ENCODE measurements at regions not wholly inside any gene's neighbourhood (a gene's known extent, or its start where the extent isn't known, plus 50 kb on each side); places are given as distances from the start of the nearest gene placed in this dataset.
"Not testable (repeated sequence)": the region's sequence is repeated elsewhere in the genome, so short reads cannot be mapped to it uniquely, and the experiment has no call there.

DNA sequence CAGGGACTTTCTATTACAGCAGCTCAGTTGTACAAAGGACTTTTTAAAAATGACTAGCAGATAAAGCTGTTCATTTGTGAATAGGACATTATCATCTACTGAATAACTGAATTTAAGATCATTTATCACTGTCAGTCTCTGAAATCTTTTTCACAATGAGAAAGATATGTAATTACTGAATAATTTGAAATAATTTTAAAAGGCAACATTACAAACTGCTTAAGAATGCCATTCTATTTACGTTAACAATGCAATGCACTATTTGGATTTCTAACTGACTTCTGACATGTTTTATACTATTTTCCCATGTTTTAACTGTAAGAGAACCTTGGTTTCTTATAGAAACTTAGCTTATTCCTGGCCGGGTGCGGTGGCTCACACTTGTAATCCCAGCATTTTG, 2033.0 kb upstream of the PCDH20 start:
- no peak for DNase-seq (ENCODE audit: low spot score)
- ATAC-seq (ENCODE audit: insufficient number of reproducible peaks, low FRiP score, low read depth), result no peak
- Histone ChIP-seq H3K9me3 (no peaks in the 10 kb centered on the region), H3K36me3 (no peaks in the 10 kb centered on the region), H3K4me3 (no peak overlapping the region), H3K27ac (no peak overlapping the region), H3K4me1 (ENCODE audit: control insufficient read depth in 1 of 2, low read depth in 2 of 2) (no peaks in the 10 kb centered on the region), H3K27me3 (replicated peaks; ENCODE audit: insufficient read depth) (no peaks in the 10 kb centered on the region)
- TF ChIP-seq CTCF (IDR thresholded peaks at IDR 0.05), result no peak

DNA sequence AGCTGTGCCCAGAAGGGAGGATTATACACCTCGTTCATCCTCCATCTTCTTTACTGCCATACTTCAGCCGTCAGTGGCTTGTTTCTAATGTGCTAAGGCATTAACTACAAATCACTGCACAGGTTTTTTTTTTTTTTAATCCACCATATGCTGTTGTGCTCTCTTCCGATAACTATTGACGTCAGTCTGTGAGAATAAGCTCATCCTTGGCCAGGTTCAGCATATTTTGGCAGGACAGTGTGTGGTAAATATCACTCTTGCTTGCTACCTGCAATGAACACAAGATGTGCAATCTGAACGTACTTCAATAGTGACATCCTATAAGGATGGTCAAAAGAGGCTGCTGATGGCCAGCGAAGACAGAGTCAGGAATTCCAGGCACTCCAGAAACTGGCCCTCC, 2030.7 kb upstream of the PCDH20 start:
- Histone ChIP-seq H3K27me3 (replicated peaks; ENCODE audit: insufficient read depth) (no peaks in the 10 kb centered on the region), H3K36me3 (no peaks in the 10 kb centered on the region), H3K27ac (no peak overlapping the region), H3K4me3 (no peak overlapping the region), H3K4me1 (ENCODE audit: control insufficient read depth in 1 of 2, low read depth in 2 of 2) (no peaks in the 10 kb centered on the region), H3K9me3 (no peaks in the 10 kb centered on the region)
- ATAC-seq (ENCODE audit: insufficient number of reproducible peaks, low FRiP score, low read depth), result no peak
- no peak for DNase-seq (ENCODE audit: low spot score)
- TF ChIP-seq CTCF (IDR thresholded peaks at IDR 0.05), result no peak

GRCh38 chr13:63444225-63444624, 2028.6 kb upstream of the PCDH20 start:
- not testable (repeated sequence) for H3K9me3 ChIP-seq; ATAC-seq (ENCODE audit: insufficient number of reproducible peaks, low FRiP score, low read depth)

GRCh38 chr13:63438951-63439350, 2023.3 kb upstream of the PCDH20 start:
- H3K4me3 ChIP-seq, result no peak overlapping the region
- DNase-seq (ENCODE audit: low spot score), result no peak
- H3K27ac ChIP-seq, result no peak overlapping the region
- no peaks in the 10 kb centered on the region for H3K9me3 ChIP-seq
- no peak for ATAC-seq (ENCODE audit: insufficient number of reproducible peaks, low FRiP score, low read depth)
- no peaks in the 10 kb centered on the region for H3K27me3 ChIP-seq (replicated peaks; ENCODE audit: insufficient read depth)
- no peaks in the 10 kb centered on the region for H3K36me3 ChIP-seq
- no peak for TF ChIP-seq CTCF (IDR thresholded peaks at IDR 0.05)
- H3K4me1 ChIP-seq (ENCODE audit: control insufficient read depth in 1 of 2, low read depth in 2 of 2), result no peaks in the 10 kb centered on the region

More at GRCh38 chr13:63444225-63444624, 2028.6 kb upstream of the PCDH20 start:
- not testable (repeated sequence) for H3K36me3 ChIP-seq; H3K27me3 ChIP-seq (replicated peaks; ENCODE audit: insufficient read depth); H3K4me3 ChIP-seq; H3K27ac ChIP-seq; DNase-seq (ENCODE audit: low spot score); H3K4me1 ChIP-seq (ENCODE audit: control insufficient read depth in 1 of 2, low read depth in 2 of 2)

DNA sequence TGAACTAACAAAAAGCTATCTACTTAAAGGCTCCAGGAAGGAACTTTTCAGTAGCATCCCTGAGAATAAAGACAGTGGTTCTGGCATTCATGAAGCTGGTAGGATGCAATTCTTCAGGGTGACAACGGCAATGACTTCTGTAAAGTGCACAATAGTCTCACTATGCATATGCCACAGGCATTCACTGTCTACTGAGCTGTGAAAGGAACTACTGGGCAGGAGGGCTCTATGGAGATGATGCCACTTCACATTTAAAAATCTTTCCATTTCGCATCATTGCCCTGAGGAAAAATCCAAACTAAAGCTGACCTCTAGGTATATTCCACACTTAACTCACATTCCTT, 2020.6 kb upstream of the PCDH20 start:
- H3K36me3 ChIP-seq, result no peaks in the 10 kb centered on the region
- no peak for TF ChIP-seq CTCF (IDR thresholded peaks at IDR 0.05)
- no peaks in the 10 kb centered on the region for H3K4me1 ChIP-seq (ENCODE audit: control insufficient read depth in 1 of 2, low read depth in 2 of 2)
- DNase-seq (ENCODE audit: low spot score), result no peak
- H3K27ac ChIP-seq, result no peak overlapping the region
- no peaks in the 10 kb centered on the region for H3K27me3 ChIP-seq (replicated peaks; ENCODE audit: insufficient read depth)
- no peak for ATAC-seq (ENCODE audit: insufficient number of reproducible peaks, low FRiP score, low read depth)
- H3K9me3 ChIP-seq, result no peaks in the 10 kb centered on the region
- H3K4me3 ChIP-seq, result no peak overlapping the region

- ATAC-seq (ENCODE audit: insufficient number of reproducible peaks, low FRiP score, low read depth) (no peak), DNase-seq (ENCODE audit: low spot score) (no peak)
- no peak for TF ChIP-seq CTCF (IDR thresholded peaks at IDR 0.05)
- no peak overlapping the region for H3K27ac ChIP-seq
- H3K4me3 ChIP-seq, result no peak overlapping the region
- H3K4me1 ChIP-seq (ENCODE audit: control insufficient read depth in 1 of 2, low read depth in 2 of 2), result no peaks in the 10 kb centered on the region
- H3K36me3 ChIP-seq, result no peaks in the 10 kb centered on the region
- no peaks in the 10 kb centered on the region for H3K9me3 ChIP-seq
- no peaks in the 10 kb centered on the region for H3K27me3 ChIP-seq (replicated peaks; ENCODE audit: insufficient read depth)
These were observed 2020.1 kb upstream of the PCDH20 start for GRCh38 chr13:63435667-63436324.
